ENCODE measurements at regions not wholly inside any gene's neighbourhood (a gene's known extent, or its start where the extent isn't known, plus 50 kb on each side); places are given as distances from the start of the nearest gene placed in this dataset.

GRCh38 chr4:129328162-129328561 lies 232.2 kb downstream of the C4orf33 start:
- Histone ChIP-seq H3K9me3 (ENCODE audit: low read length) (no peaks in the 10 kb centered on the region), H3K27me3 (ENCODE audit: insufficient read depth, low read depth, low read length) (no peaks in the 10 kb centered on the region), H3K4me2 (ENCODE audit: low read length) (no peak overlapping the region), H3K36me3 (ENCODE audit: insufficient read depth, low read length) (no peaks in the 10 kb centered on the region), H3K9ac (ENCODE audit: low read length) (no peak overlapping the region), H3K4me3 (ENCODE audit: low read length) (no peak overlapping the region), H3K9me2 (ENCODE audit: insufficient read depth, low read length) (no peaks in the 10 kb centered on the region), H3K27ac (ENCODE audit: low read length) (no peak overlapping the region), H3F3A (ENCODE audit: insufficient read depth, low read length, poor library complexity, severe bottlenecking) (no peaks in the 10 kb centered on the region), H2AFZ (ENCODE audit: low read depth, low read length) (no peak overlapping the region), H4K20me1 (ENCODE audit: insufficient read depth) (no peaks in the 10 kb centered on the region), H3K79me2 (replicated peaks; ENCODE audit: insufficient read depth, low read length) (no peaks in the 10 kb centered on the region)
- TF ChIP-seq TAF1 (IDR thresholded peaks at IDR 0.05; ENCODE audit: low read depth) (no peak), EP300 (conservative IDR thresholded peaks at IDR 0.05; ENCODE audit: poor library complexity, severe bottlenecking) (no peak), SMC3 (conservative IDR thresholded peaks at IDR 0.05; ENCODE audit: poor library complexity) (no peak), MXI1 (conservative IDR thresholded peaks at IDR 0.05; ENCODE audit: poor library complexity, severe bottlenecking) (no peak), POLR2AphosphoS5 (IDR thresholded peaks at IDR 0.05) (no peak), EZH2 (IDR thresholded peaks at IDR 0.05; ENCODE audit: borderline replicate concordance, insufficient read depth, low read length, poor library complexity, severe bottlenecking) (no peak), RAD21 (conservative IDR thresholded peaks at IDR 0.05) (no peak)
- TF ChIP-seq, protein P1, sequence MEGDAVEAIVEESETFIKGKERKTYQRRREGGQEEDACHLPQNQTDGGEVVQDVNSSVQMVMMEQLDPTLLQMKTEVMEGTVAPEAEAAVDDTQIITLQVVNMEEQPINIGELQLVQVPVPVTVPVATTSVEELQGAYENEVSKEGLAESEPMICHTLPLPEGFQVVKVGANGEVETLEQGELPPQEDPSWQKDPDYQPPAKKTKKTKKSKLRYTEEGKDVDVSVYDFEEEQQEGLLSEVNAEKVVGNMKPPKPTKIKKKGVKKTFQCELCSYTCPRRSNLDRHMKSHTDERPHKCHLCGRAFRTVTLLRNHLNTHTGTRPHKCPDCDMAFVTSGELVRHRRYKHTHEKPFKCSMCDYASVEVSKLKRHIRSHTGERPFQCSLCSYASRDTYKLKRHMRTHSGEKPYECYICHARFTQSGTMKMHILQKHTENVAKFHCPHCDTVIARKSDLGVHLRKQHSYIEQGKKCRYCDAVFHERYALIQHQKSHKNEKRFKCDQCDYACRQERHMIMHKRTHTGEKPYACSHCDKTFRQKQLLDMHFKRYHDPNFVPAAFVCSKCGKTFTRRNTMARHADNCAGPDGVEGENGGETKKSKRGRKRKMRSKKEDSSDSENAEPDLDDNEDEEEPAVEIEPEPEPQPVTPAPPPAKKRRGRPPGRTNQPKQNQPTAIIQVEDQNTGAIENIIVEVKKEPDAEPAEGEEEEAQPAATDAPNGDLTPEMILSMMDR (IDR thresholded peaks at IDR 0.05; ENCODE audit: poor library complexity, severe bottlenecking), result no peak
- TF ChIP-seq, protein P2, sequence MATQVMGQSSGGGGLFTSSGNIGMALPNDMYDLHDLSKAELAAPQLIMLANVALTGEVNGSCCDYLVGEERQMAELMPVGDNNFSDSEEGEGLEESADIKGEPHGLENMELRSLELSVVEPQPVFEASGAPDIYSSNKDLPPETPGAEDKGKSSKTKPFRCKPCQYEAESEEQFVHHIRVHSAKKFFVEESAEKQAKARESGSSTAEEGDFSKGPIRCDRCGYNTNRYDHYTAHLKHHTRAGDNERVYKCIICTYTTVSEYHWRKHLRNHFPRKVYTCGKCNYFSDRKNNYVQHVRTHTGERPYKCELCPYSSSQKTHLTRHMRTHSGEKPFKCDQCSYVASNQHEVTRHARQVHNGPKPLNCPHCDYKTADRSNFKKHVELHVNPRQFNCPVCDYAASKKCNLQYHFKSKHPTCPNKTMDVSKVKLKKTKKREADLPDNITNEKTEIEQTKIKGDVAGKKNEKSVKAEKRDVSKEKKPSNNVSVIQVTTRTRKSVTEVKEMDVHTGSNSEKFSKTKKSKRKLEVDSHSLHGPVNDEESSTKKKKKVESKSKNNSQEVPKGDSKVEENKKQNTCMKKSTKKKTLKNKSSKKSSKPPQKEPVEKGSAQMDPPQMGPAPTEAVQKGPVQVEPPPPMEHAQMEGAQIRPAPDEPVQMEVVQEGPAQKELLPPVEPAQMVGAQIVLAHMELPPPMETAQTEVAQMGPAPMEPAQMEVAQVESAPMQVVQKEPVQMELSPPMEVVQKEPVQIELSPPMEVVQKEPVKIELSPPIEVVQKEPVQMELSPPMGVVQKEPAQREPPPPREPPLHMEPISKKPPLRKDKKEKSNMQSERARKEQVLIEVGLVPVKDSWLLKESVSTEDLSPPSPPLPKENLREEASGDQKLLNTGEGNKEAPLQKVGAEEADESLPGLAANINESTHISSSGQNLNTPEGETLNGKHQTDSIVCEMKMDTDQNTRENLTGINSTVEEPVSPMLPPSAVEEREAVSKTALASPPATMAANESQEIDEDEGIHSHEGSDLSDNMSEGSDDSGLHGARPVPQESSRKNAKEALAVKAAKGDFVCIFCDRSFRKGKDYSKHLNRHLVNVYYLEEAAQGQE (IDR thresholded peaks at IDR 0.05; ENCODE audit: borderline replicate concordance), result no peak

- no peak overlapping the region for H3K4me3 ChIP-seq (ENCODE audit: low read length)
- H3K79me2 ChIP-seq (replicated peaks; ENCODE audit: insufficient read depth, low read length), result no peaks in the 10 kb centered on the region
- H3K27me3 ChIP-seq (ENCODE audit: insufficient read depth, low read depth, low read length), result no peaks in the 10 kb centered on the region
- H3K9ac ChIP-seq (ENCODE audit: low read length), result no peak overlapping the region
- TF ChIP-seq EP300 (conservative IDR thresholded peaks at IDR 0.05; ENCODE audit: poor library complexity, severe bottlenecking) (no peak), RAD21 (conservative IDR thresholded peaks at IDR 0.05) (no peak), MXI1 (conservative IDR thresholded peaks at IDR 0.05; ENCODE audit: poor library complexity, severe bottlenecking) (no peak), POLR2AphosphoS5 (IDR thresholded peaks at IDR 0.05) (no peak), EZH2 (IDR thresholded peaks at IDR 0.05; ENCODE audit: borderline replicate concordance, insufficient read depth, low read length, poor library complexity, severe bottlenecking) (no peak), TAF1 (IDR thresholded peaks at IDR 0.05; ENCODE audit: low read depth) (no peak), SMC3 (conservative IDR thresholded peaks at IDR 0.05; ENCODE audit: poor library complexity) (no peak)
- TF ChIP-seq, protein P1 (IDR thresholded peaks at IDR 0.05; ENCODE audit: poor library complexity, severe bottlenecking), result no peak
- TF ChIP-seq, protein P2 (IDR thresholded peaks at IDR 0.05; ENCODE audit: borderline replicate concordance), result no peak
- H3K9me2 ChIP-seq (ENCODE audit: insufficient read depth, low read length), result no peaks in the 10 kb centered on the region
- H3K27ac ChIP-seq (ENCODE audit: low read length), result no peak overlapping the region
- H3K9me3 ChIP-seq (ENCODE audit: low read length), result no peaks in the 10 kb centered on the region
- no peak overlapping the region for H2AFZ ChIP-seq (ENCODE audit: low read depth, low read length)
- H3K36me3 ChIP-seq (ENCODE audit: insufficient read depth, low read length), result no peaks in the 10 kb centered on the region
- peaks cover 17% of the 10 kb centered on the region for H3F3A ChIP-seq (ENCODE audit: insufficient read depth, low read length, poor library complexity, severe bottlenecking)
- no peaks in the 10 kb centered on the region for H4K20me1 ChIP-seq (ENCODE audit: insufficient read depth)
- H3K4me2 ChIP-seq (ENCODE audit: low read length), result no peak overlapping the region
Observed at GRCh38 chr4:129334136-129334535, 238.2 kb downstream of the C4orf33 start.

Data from neural cell (in vitro differentiated cells).